Upper lobe of left lung (tissue), 6 donors: ENCODE measurements at regions not wholly inside any gene's neighbourhood (a gene's known extent, or its start where the extent isn't known, plus 50 kb on each side); places are given as distances from the start of the nearest gene placed in this dataset.
A peak's percentile ranks its signal among the peaks of the same experiment; 100 is the strongest.

Experiments
- ATAC-seq, 2 donors: fragments of 200-7000 bp; cut with Tn5 transposase; one replicate each; pipeline ENCODE4 v1.9.1; 2022; ENCODE audit warnings: mild to moderate bottlenecking in 2 of 2, moderate library complexity in 2 of 2; ENCODE audit not compliant: low FRiP score in 2 of 2
- DNase-seq, 2 donors: peaks; one replicate each; pipeline ENCODE4 v3.0.0-alpha.2; 2019 to 2020
- H3K27ac ChIP-seq, 4 donors: fragments of 200-600 bp; sonication (generic); one replicate each; pipeline ENCODE4 v1.5.1; 2016 to 2019
- H3K27me3 ChIP-seq, 4 donors: fragments of 200-600 bp; sonication (generic); one replicate each; pipeline ENCODE4 v1.5.1; 2017 to 2019
- H3K36me3 ChIP-seq, 4 donors: fragments of 200-600 bp; sonication (generic); one replicate each; pipeline ENCODE4 v1.5.1; 2016 to 2019
- H3K4me1 ChIP-seq, 4 donors: fragments of 200-600 bp; sonication (generic); one replicate each; pipeline ENCODE4 v1.5.1; 2018 to 2019
- H3K4me3 ChIP-seq, 4 donors: fragments of 200-600 bp; sonication (generic); one replicate each; pipeline ENCODE4 v1.5.1; 2017 to 2019; ENCODE audit warnings: mild to moderate bottlenecking in 2 of 4, moderate library complexity in 1 of 4
- H3K9me3 ChIP-seq, 4 donors: fragments of 200-600 bp; sonication (generic); one replicate each; pipeline ENCODE4 v1.5.1; 2018 to 2019
- EP300 ChIP-seq, 4 donors: sonication (generic); formaldehyde crosslinking; IDR thresholded peaks; one replicate each; pipeline ENCODE4 v1.5.1; 2017; ENCODE audit warnings: antibody characterized with exemption in 4 of 4, control low read depth in 2 of 4
- POLR2A ChIP-seq, 4 donors: fragments of 450-650 bp; IDR thresholded peaks; one replicate each; pipeline ENCODE4 v1.5.1; 2016 to 2017; ENCODE audit warnings: antibody characterized with exemption in 4 of 4, mild to moderate bottlenecking in 2 of 4
- POLR2AphosphoS5 ChIP-seq, 2 donors: sonication (generic); formaldehyde crosslinking; IDR thresholded peaks; one replicate each; pipeline ENCODE4 v1.5.1; 2017; ENCODE audit warnings: antibody characterized with exemption in 2 of 2
- WGBS, 2 donors: methylation state at CpG; one replicate each; pipeline ENCODE4 v1.1.5; 2017 to 2018; 5-methylcytosine and 5-hydroxymethylcytosine counted together
- TF ChIP-seq, protein P1 (sequence below), 6 experiments: fragments of 450-650 bp in 4 of 6; fragments of 200-600 bp in 2 of 6; sonication (generic) in 2 of 6; IDR thresholded peaks; one replicate each; pipeline ENCODE4 v1.5.1; 2016 to 2019; ENCODE audit warnings: antibody characterized with exemption in 6 of 6
- donor health status: DM: no; HTN: no; CAD: no; lungs with moderate emphysema.
- donor health status: DM: no; HTN: yes; CAD: no; lungs with severe emphysema.

- TF ChIP-seq POLR2A (IDR thresholded peaks at IDR 0.05) (no peak), POLR2AphosphoS5 (IDR thresholded peaks at IDR 0.05) (no peak), EP300 (IDR thresholded peaks at IDR 0.05) (no peak)
- TF ChIP-seq, protein P1, sequence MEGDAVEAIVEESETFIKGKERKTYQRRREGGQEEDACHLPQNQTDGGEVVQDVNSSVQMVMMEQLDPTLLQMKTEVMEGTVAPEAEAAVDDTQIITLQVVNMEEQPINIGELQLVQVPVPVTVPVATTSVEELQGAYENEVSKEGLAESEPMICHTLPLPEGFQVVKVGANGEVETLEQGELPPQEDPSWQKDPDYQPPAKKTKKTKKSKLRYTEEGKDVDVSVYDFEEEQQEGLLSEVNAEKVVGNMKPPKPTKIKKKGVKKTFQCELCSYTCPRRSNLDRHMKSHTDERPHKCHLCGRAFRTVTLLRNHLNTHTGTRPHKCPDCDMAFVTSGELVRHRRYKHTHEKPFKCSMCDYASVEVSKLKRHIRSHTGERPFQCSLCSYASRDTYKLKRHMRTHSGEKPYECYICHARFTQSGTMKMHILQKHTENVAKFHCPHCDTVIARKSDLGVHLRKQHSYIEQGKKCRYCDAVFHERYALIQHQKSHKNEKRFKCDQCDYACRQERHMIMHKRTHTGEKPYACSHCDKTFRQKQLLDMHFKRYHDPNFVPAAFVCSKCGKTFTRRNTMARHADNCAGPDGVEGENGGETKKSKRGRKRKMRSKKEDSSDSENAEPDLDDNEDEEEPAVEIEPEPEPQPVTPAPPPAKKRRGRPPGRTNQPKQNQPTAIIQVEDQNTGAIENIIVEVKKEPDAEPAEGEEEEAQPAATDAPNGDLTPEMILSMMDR (IDR thresholded peaks at IDR 0.05) = no peak
- WGBS, 2 donors = 67 to 76% methylated on average over 5 of the region's 5 CpGs
- H3K4me3 ChIP-seq = no peak overlapping the region
- no peaks in the 10 kb centered on the region for H3K36me3 ChIP-seq
- no peaks in the 10 kb centered on the region for H3K27me3 ChIP-seq
- peaks cover 0 to 10% (median 5%) of the 10 kb centered on the region in 4 donors for H3K4me1 ChIP-seq
- no peak for DNase-seq
- H3K27ac ChIP-seq = no peak overlapping the region
- H3K9me3 ChIP-seq = no peaks in the 10 kb centered on the region
- ATAC-seq = peak in 1 of 2 donors; percentile 72
These were observed 108.4 kb upstream of the ESR1 start for GRCh38 chr6:151698931-151699700.

- Histone ChIP-seq H3K4me3 (no peak overlapping the region), H3K36me3 (no peaks in the 10 kb centered on the region), H3K27me3 (no peaks in the 10 kb centered on the region), H3K27ac (no peak overlapping the region), H3K9me3 (no peaks in the 10 kb centered on the region), H3K4me1 (peaks cover 0 to 10% (median 5%) of the 10 kb centered on the region in 4 donors)
- peak; percentile 42 to 87 for ATAC-seq
- WGBS, 2 donors = 49 to 52% methylated on average over 4 of the region's 4 CpGs
- TF ChIP-seq POLR2AphosphoS5 (IDR thresholded peaks at IDR 0.05) = no peak
- no peak for TF ChIP-seq POLR2A (IDR thresholded peaks at IDR 0.05)
- TF ChIP-seq, protein P1 (IDR thresholded peaks at IDR 0.05) = no peak
- TF ChIP-seq EP300 (IDR thresholded peaks at IDR 0.05) = no peak
- no peak for DNase-seq
These were observed 107.8 kb upstream of the ESR1 start for GRCh38 chr6:151699719-151700118.

- WGBS, 2 donors = 38 to 48% methylated on average over 5 of the region's 5 CpGs
These were observed 105.4 kb upstream of the ESR1 start for GRCh38 chr6:151701911-151702562.

DNA sequence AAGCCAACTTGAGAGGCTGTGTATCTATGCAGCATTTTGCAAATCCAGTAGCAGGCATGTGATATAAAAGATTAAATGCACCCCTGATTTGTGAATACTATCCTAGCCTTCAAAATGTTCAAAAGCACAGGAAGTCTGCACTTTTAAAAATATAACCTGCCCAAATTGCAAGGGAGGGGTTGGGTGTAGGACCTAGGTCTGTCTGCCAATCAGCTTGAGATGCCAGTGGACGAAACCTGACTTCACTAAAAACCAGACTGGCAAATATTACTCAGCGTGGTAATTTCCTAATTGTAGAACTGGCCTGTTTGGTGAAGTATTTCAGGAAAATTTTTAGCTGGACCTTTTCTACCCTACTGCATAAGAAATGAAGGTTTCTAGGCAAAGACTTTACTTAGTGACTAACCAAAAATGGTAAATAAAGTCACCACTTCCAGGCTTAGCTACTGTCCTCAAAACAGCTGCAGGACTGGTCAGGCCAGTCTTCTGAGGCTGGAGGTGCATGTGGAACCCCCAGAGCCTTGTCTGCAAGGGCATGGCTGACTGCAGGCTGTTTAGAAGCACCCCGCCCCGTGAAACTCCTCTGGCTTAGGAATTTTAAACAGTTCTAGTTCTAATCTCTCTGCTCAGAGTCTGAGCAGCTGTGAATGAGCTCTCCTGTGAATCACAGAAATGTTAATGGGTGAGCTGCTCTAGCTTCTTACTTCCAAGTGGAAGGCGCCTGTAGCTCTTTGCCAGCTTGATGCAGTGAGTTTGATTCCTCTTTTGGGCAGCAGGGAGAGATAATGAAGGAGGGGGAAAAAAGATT, 104.4 kb upstream of the ESR1 start:
- no peak for TF ChIP-seq POLR2A (IDR thresholded peaks at IDR 0.05)
- TF ChIP-seq POLR2AphosphoS5 (IDR thresholded peaks at IDR 0.05) = no peak
- no peak for TF ChIP-seq EP300 (IDR thresholded peaks at IDR 0.05)
- TF ChIP-seq, protein P1 (IDR thresholded peaks at IDR 0.05) = no peak
- peak in 1 of 2 donors; percentile 24 for ATAC-seq
- no peak for DNase-seq
- Histone ChIP-seq H3K4me3 (no peak overlapping the region), H3K9me3 (no peaks in the 10 kb centered on the region), H3K27me3 (no peaks in the 10 kb centered on the region), H3K27ac (no peak overlapping the region), H3K4me1 (peaks cover 0 to 10% (median 5%) of the 10 kb centered on the region in 4 donors), H3K36me3 (no peaks in the 10 kb centered on the region)
- WGBS, 2 donors = 53 to 60% methylated on average over 5 of the region's 5 CpGs

More at GRCh38 chr6:151701911-151702562, 105.4 kb upstream of the ESR1 start:
- no peaks in the 10 kb centered on the region for H3K27me3 ChIP-seq
- H3K9me3 ChIP-seq = no peaks in the 10 kb centered on the region
- H3K4me1 ChIP-seq = peaks cover 0 to 10% (median 5%) of the 10 kb centered on the region in 4 donors
- H3K36me3 ChIP-seq = no peaks in the 10 kb centered on the region
- H3K27ac ChIP-seq = no peak overlapping the region
- DNase-seq (no peak), ATAC-seq (no peak)
- no peak overlapping the region for H3K4me3 ChIP-seq
- TF ChIP-seq, protein P1 (IDR thresholded peaks at IDR 0.05) = no peak
- TF ChIP-seq POLR2A (IDR thresholded peaks at IDR 0.05) = no peak
- TF ChIP-seq EP300 (IDR thresholded peaks at IDR 0.05) = no peak
- TF ChIP-seq POLR2AphosphoS5 (IDR thresholded peaks at IDR 0.05) = no peak
